Prostate gland (tissue), 2 donors: ENCODE measurements at regions not wholly inside any gene's neighbourhood (a gene's known extent, or its start where the extent isn't known, plus 50 kb on each side); places are given as distances from the start of the nearest gene placed in this dataset.

ENCODE experiments used
- POLR2A ChIP-seq: fragments of 450-650 bp; IDR thresholded peaks from one replicate; pipeline ENCODE4 v1.6.1; 2016; ENCODE audit warnings: antibody characterized with exemption, mild to moderate bottlenecking
- POLR2AphosphoS5 ChIP-seq: sonication (generic); formaldehyde crosslinking; IDR thresholded peaks from one replicate; pipeline ENCODE4 v1.6.1; 2017; ENCODE audit warnings: antibody characterized with exemption
- TF ChIP-seq, protein P1 (sequence below), 4 experiments: fragments of 200-600 bp in 2 of 4; fragments of 450-650 bp in 2 of 4; sonication (generic) in 2 of 4; IDR thresholded peaks; 1 replicate in 3 of 4; 2 replicates in 1 of 4; pipeline ENCODE4 v1.5.1; 2016 to 2019; ENCODE audit warnings: antibody characterized with exemption in 4 of 4, mild to moderate bottlenecking in 2 of 4, moderate library complexity in 2 of 4

GRCh38 chr11:112565551-112565950, 304.9 kb upstream of the PLET1 start:
- TF ChIP-seq POLR2A (no peak), POLR2AphosphoS5 (no peak)
- TF ChIP-seq, protein P1, sequence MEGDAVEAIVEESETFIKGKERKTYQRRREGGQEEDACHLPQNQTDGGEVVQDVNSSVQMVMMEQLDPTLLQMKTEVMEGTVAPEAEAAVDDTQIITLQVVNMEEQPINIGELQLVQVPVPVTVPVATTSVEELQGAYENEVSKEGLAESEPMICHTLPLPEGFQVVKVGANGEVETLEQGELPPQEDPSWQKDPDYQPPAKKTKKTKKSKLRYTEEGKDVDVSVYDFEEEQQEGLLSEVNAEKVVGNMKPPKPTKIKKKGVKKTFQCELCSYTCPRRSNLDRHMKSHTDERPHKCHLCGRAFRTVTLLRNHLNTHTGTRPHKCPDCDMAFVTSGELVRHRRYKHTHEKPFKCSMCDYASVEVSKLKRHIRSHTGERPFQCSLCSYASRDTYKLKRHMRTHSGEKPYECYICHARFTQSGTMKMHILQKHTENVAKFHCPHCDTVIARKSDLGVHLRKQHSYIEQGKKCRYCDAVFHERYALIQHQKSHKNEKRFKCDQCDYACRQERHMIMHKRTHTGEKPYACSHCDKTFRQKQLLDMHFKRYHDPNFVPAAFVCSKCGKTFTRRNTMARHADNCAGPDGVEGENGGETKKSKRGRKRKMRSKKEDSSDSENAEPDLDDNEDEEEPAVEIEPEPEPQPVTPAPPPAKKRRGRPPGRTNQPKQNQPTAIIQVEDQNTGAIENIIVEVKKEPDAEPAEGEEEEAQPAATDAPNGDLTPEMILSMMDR (IDR thresholded peaks at IDR 0.05): no peak
